ENCODE measurements at regions not wholly inside any gene's neighbourhood (a gene's known extent, or its start where the extent isn't known, plus 50 kb on each side); places are given as distances from the start of the nearest gene placed in this dataset.

DNA sequence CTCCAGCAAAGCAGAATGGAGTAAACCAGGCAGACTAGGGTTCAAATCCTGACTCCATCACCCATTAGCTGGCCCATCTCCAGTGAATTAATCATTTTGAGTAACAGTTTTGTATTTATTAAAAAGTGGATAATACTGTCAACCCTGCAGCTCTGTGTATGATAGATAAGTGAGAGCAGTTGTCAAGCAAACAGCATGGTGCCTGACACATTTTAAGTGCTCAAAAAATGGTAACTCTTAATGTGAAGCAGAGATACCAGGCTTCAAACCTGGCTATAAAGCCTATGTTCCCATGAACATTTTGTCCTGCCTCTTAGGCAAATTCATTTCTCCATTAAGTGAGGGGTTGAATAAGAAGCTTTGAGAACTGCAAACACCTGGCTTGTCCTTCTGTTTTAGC, 409.6 kb downstream of the TBC1D4 start:
- Histone ChIP-seq H3K27ac (ENCODE audit: control insufficient read depth, insufficient read depth) (no peak overlapping the region), H3K4me2 (ENCODE audit: control insufficient read depth, insufficient read depth) (no peak overlapping the region), H2AFZ (ENCODE audit: control insufficient read depth, low read depth, low read length) (no peak overlapping the region), H4K20me1 (ENCODE audit: control insufficient read depth, insufficient read depth) (no peaks in the 10 kb centered on the region), H3K27me3 (replicated peaks in 1 of 2; ENCODE audit: control insufficient read depth in 2 of 2, insufficient read depth in 2 of 2, low read length in 1 of 2) (no peaks in the 10 kb centered on the region), H3K9ac (ENCODE audit: control insufficient read depth, insufficient read depth, low read length) (no peak overlapping the region), H3K4me1 (ENCODE audit: control insufficient read depth, insufficient read depth, low read length) (no peaks in the 10 kb centered on the region), H3K9me3 (replicated peaks; ENCODE audit: control insufficient read depth, insufficient read depth, low read length) (no peaks in the 10 kb centered on the region), H3K4me3 (no peak overlapping the region), H3K79me2 (ENCODE audit: control insufficient read depth, insufficient read depth, low read length) (no peaks in the 10 kb centered on the region), H3K36me3 (ENCODE audit: control insufficient read depth in 2 of 2, insufficient read depth in 2 of 2, low read length in 1 of 2) (no peaks in the 10 kb centered on the region)
- ChIA-PET CTCF (interaction anchor here (0.8 kb wide), 1 partner anchor 9 kb away, joined by 3 read pairs; no protein-coding TSS in a partner anchor), SMC1A (ENCODE audit: uncharacterized antibody, unreplicated experiment) (no interaction called here), POLR2A (no interaction called here), RAD21 (ENCODE audit: unreplicated experiment) (no interaction called here)
- FAIRE-seq (no peak), ATAC-seq (no peak), DNase-seq (ENCODE audit: low read depth, low spot score) (no peak)
- no peak for TF ChIP-seq SREBF2 (IDR thresholded peaks at IDR 0.05; ENCODE audit: low read length)
- TF ChIP-seq SMARCA5 (IDR thresholded peaks at IDR 0.05) = no peak
- TF ChIP-seq SMC3 (IDR thresholded peaks at IDR 0.05; ENCODE audit: borderline replicate concordance, low read length) = no peak
- TF ChIP-seq ETV6 (conservative IDR thresholded peaks at IDR 0.05 in 1 of 2, IDR thresholded peaks at IDR 0.05 in 1 of 2; ENCODE audit: borderline replicate concordance in 1 of 2, low read depth in 1 of 2) = no peak
- TF ChIP-seq NR2C2 (IDR thresholded peaks at IDR 0.05; ENCODE audit: borderline replicate concordance, control insufficient read depth, insufficient read length, low read depth) = no peak
- no peak for TF ChIP-seq NFYA (IDR thresholded peaks at IDR 0.05; ENCODE audit: borderline replicate concordance, low read depth, low read length)
- TF ChIP-seq IRF4 (IDR thresholded peaks at IDR 0.05; ENCODE audit: low read depth, low read length) = no peak
- TF ChIP-seq RUNX3 (IDR thresholded peaks at IDR 0.05; ENCODE audit: low read length) = no peak
- TF ChIP-seq ZNF24 (IDR thresholded peaks at IDR 0.05) = no peak
- no peak for TF ChIP-seq EZH2 (IDR thresholded peaks at IDR 0.05; ENCODE audit: borderline replicate concordance, control insufficient read depth, low read depth, low read length)
- TF ChIP-seq KLF5 (IDR thresholded peaks at IDR 0.05; ENCODE audit: partially characterized antibody) = no peak
- no peak for TF ChIP-seq BCL11A (IDR thresholded peaks at IDR 0.05; ENCODE audit: low read depth, low read length)
- TF ChIP-seq BMI1 (IDR thresholded peaks at IDR 0.05; ENCODE audit: borderline replicate concordance) = no peak
- TF ChIP-seq ATF7 (IDR thresholded peaks at IDR 0.05; ENCODE audit: low read depth) = no peak
- TF ChIP-seq, protein P1, sequence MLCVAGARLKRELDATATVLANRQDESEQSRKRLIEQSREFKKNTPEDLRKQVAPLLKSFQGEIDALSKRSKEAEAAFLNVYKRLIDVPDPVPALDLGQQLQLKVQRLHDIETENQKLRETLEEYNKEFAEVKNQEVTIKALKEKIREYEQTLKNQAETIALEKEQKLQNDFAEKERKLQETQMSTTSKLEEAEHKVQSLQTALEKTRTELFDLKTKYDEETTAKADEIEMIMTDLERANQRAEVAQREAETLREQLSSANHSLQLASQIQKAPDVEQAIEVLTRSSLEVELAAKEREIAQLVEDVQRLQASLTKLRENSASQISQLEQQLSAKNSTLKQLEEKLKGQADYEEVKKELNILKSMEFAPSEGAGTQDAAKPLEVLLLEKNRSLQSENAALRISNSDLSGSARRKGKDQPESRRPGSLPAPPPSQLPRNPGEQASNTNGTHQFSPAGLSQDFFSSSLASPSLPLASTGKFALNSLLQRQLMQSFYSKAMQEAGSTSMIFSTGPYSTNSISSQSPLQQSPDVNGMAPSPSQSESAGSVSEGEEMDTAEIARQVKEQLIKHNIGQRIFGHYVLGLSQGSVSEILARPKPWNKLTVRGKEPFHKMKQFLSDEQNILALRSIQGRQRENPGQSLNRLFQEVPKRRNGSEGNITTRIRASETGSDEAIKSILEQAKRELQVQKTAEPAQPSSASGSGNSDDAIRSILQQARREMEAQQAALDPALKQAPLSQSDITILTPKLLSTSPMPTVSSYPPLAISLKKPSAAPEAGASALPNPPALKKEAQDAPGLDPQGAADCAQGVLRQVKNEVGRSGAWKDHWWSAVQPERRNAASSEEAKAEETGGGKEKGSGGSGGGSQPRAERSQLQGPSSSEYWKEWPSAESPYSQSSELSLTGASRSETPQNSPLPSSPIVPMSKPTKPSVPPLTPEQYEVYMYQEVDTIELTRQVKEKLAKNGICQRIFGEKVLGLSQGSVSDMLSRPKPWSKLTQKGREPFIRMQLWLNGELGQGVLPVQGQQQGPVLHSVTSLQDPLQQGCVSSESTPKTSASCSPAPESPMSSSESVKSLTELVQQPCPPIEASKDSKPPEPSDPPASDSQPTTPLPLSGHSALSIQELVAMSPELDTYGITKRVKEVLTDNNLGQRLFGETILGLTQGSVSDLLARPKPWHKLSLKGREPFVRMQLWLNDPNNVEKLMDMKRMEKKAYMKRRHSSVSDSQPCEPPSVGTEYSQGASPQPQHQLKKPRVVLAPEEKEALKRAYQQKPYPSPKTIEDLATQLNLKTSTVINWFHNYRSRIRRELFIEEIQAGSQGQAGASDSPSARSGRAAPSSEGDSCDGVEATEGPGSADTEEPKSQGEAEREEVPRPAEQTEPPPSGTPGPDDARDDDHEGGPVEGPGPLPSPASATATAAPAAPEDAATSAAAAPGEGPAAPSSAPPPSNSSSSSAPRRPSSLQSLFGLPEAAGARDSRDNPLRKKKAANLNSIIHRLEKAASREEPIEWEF (IDR thresholded peaks at IDR 0.05; ENCODE audit: insufficient replicate concordance, low read depth, low read length) = no peak
- no peak for TF ChIP-seq CHD1 (IDR thresholded peaks at IDR 0.05; ENCODE audit: low read depth, low read length)
- TF ChIP-seq, protein P2, sequence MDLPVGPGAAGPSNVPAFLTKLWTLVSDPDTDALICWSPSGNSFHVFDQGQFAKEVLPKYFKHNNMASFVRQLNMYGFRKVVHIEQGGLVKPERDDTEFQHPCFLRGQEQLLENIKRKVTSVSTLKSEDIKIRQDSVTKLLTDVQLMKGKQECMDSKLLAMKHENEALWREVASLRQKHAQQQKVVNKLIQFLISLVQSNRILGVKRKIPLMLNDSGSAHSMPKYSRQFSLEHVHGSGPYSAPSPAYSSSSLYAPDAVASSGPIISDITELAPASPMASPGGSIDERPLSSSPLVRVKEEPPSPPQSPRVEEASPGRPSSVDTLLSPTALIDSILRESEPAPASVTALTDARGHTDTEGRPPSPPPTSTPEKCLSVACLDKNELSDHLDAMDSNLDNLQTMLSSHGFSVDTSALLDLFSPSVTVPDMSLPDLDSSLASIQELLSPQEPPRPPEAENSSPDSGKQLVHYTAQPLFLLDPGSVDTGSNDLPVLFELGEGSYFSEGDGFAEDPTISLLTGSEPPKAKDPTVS (IDR thresholded peaks at IDR 0.05; ENCODE audit: low read depth, low read length) = no peak
- no peak for TF ChIP-seq HDAC2 (IDR thresholded peaks at IDR 0.05)
- BruUV-seq (replicated peaks) = no TSS peak
- in situ Hi-C loops (cut with MboI) = no loop called here
- intact Hi-C loops (cut with micrococcal nuclease; ENCODE audit: unreplicated experiment) = no loop called here
